Thymus (tissue), 11 donors: ENCODE measurements at regions not wholly inside any gene's neighbourhood (a gene's known extent, or its start where the extent isn't known, plus 50 kb on each side); places are given as distances from the start of the nearest gene placed in this dataset.

Experiments used
- DNase-seq, 9 donors: peaks; one replicate each; pipeline ENCODE4 v3.0.0-alpha.2; 2013; ENCODE audit warnings: low spot score in 9 of 9, low read depth in 6 of 9, missing footprints in 1 of 9
- H3K27ac ChIP-seq, 2 donors: one replicate each; pipeline ENCODE4 v1.5.1; 2013; ENCODE audit warnings: control low read depth in 1 of 2, low read depth in 1 of 2, low read length in 1 of 2, mild to moderate bottlenecking in 1 of 2, moderate library complexity in 1 of 2
- H3K27me3 ChIP-seq, 2 donors: one replicate each; pipeline ENCODE4 v1.5.1; 2013; ENCODE audit warnings: low read length in 1 of 2; ENCODE audit not compliant: control insufficient read depth in 2 of 2, insufficient read depth in 1 of 2
- H3K36me3 ChIP-seq, 2 donors: one replicate each; pipeline ENCODE4 v1.5.1; 2013; ENCODE audit warnings: low read length in 1 of 2, mild to moderate bottlenecking in 1 of 2, moderate library complexity in 1 of 2; ENCODE audit not compliant: control insufficient read depth in 2 of 2, insufficient read depth in 2 of 2
- H3K4me1 ChIP-seq, 2 donors: one replicate each; pipeline ENCODE4 v1.5.1; 2013; ENCODE audit warnings: low read length in 2 of 2; ENCODE audit not compliant: control insufficient read depth in 2 of 2, insufficient read depth in 2 of 2
- H3K4me3 ChIP-seq, 2 donors: one replicate each; pipeline ENCODE4 v1.5.1; 2013; ENCODE audit warnings: low read length in 2 of 2, control low read depth in 1 of 2, mild to moderate bottlenecking in 1 of 2
- H3K9me3 ChIP-seq, 2 donors: one replicate each; pipeline ENCODE4 v1.5.1; 2013; ENCODE audit warnings: low read length in 1 of 2, mild to moderate bottlenecking in 1 of 2; ENCODE audit not compliant: control insufficient read depth in 2 of 2, insufficient read depth in 1 of 2
- WGBS: extraction: QIAGEN DNeasy Blood & Tissue Kit; methylation state at CpG from one replicate; pipeline ENCODE4 v1.1.7; 2013; 5-methylcytosine and 5-hydroxymethylcytosine counted together
- donor health status: healthy.

- DNase-seq = no peak
- 87% methylated on average over 2 of the region's 2 CpGs for WGBS
These were observed 860.4 kb downstream of the EPHA7 start for GRCh38 chr6:92559003-92559402.

GRCh38 chr6:92550501-92550900 lies 868.9 kb downstream of the EPHA7 start:
- 45% methylated on average over 1 of the region's 1 CpG for WGBS
- Histone ChIP-seq H3K27me3 (no peaks in the 10 kb centered on the region), H3K4me3 (no peak overlapping the region), H3K9me3 (no peaks in the 10 kb centered on the region), H3K4me1 (no peaks in the 10 kb centered on the region), H3K27ac (no peak overlapping the region), H3K36me3 (no peaks in the 10 kb centered on the region)
- no peak for DNase-seq

More at GRCh38 chr6:92559003-92559402, 860.4 kb downstream of the EPHA7 start:
- Histone ChIP-seq H3K36me3 (no peaks in the 10 kb centered on the region), H3K27me3 (no peaks in the 10 kb centered on the region), H3K9me3 (no peaks in the 10 kb centered on the region), H3K4me3 (no peak overlapping the region), H3K4me1 (no peaks in the 10 kb centered on the region), H3K27ac (no peak overlapping the region)

DNA sequence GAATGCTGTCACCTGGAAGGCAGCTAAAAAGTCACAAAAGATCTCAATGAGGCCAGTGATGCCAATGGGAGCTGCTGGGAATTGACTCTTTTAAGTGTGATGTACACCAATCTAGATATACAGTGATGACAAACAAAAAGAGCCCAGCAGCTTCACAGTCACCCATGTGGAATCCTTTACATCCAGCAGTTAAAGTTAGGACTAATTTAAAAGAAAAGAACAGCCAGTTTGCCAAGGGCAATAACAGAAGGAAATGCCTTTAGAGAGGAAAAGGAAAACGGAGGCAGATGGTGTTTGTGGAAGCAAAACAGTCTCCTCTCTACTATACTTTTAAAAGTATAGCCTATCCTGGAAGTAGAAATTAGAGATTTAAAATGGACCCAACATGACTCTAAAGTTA lies 873.5 kb downstream of the EPHA7 start:
- WGBS = 23% methylated on average over 1 of the region's 1 CpG

DNA sequence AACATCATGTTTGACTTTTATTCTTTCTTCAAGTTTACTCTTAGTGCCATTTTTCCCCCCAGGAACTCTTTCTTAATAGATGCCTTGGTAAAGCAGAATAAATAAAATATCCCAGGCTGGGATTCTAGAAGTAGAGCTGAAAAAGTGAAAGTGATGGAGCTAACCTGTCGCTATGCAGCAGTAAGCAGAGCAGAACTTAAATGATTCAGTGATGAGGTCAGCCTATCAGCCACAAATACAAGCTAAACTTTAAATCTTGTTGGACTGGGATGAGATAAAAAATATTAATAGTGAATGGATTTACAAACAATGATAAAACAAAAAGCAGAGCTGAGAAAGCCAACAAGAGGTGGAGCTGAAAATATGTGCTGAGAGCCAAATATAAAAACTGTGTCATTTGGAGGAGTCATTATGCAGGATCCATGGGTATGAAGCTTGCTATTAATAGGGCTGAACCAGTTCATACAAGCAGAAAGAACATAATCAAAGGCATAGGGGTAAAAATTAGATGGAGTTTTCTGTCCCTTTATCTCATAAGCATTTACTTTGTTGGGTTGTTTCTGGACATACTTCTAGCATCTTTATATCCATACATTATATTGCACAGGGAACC lies 877.8 kb downstream of the EPHA7 start:
- H3K4me3 ChIP-seq = no peak overlapping the region
- H3K27ac ChIP-seq = no peak overlapping the region
- no peaks in the 10 kb centered on the region for H3K9me3 ChIP-seq
- H3K27me3 ChIP-seq = no peaks in the 10 kb centered on the region
- H3K4me1 ChIP-seq = no peaks in the 10 kb centered on the region
- no peak for DNase-seq
- H3K36me3 ChIP-seq = no peaks in the 10 kb centered on the region
- 97% methylated on average over 1 of the region's 1 CpG for WGBS

More for the DNA sequence above, 873.5 kb downstream of the EPHA7 start:
- no peak overlapping the region for H3K4me3 ChIP-seq
- DNase-seq = no peak
- no peaks in the 10 kb centered on the region for H3K36me3 ChIP-seq
- H3K27me3 ChIP-seq = no peaks in the 10 kb centered on the region
- no peak overlapping the region for H3K27ac ChIP-seq
- H3K4me1 ChIP-seq = no peaks in the 10 kb centered on the region
- no peaks in the 10 kb centered on the region for H3K9me3 ChIP-seq

DNA sequence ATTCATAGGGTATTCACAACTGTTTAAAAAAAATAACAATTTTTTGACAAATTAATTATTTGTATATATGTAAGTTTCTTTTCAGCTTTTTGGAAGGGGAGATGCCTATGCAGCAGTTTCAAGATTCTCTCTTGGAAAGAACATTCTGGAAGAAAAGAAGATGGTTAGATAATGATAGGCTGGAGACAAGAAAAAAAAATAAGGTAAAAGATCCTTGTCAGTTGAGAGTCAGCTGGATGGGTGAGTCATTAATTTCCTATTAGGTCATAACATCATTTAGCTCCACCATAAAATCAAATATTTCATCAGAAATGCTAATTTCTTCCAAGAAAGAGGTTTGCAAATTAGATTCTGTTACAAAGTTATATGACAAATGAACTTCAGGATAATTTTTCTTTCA lies 880.4 kb downstream of the EPHA7 start:
- Histone ChIP-seq H3K4me1 (no peaks in the 10 kb centered on the region), H3K27ac (no peak overlapping the region), H3K36me3 (no peaks in the 10 kb centered on the region), H3K27me3 (no peaks in the 10 kb centered on the region), H3K9me3 (no peaks in the 10 kb centered on the region), H3K4me3 (no peak overlapping the region)
- no peak for DNase-seq

GRCh38 chr6:92538275-92538674 lies 881.1 kb downstream of the EPHA7 start:
- no peaks in the 10 kb centered on the region for H3K4me1 ChIP-seq
- no peak for DNase-seq

DNA sequence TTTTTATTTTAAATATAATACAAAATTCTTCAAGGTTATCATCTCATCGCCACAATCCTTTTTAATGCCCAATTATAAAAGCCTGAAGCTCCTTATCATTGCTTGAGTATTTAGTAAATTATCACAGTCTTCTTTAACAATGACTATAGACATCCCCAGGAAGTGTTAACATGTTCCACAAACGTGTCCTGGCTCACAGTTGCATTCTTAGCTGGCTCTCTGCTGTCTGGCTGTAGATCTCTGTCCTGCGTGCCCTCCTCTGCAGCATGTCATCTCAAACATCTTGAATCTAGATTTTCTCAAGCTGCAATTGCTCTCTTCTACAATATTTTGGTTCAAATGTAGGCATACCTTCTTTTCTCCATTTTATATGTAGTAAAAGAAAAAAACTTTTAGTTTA lies 885.2 kb downstream of the EPHA7 start:
- no peak for DNase-seq
- Histone ChIP-seq H3K9me3 (no peaks in the 10 kb centered on the region), H3K27ac (no peak overlapping the region), H3K4me1 (no peaks in the 10 kb centered on the region), H3K27me3 (no peaks in the 10 kb centered on the region), H3K4me3 (no peak overlapping the region), H3K36me3 (no peaks in the 10 kb centered on the region)
- WGBS = 76% methylated on average over 3 of the region's 3 CpGs

More at GRCh38 chr6:92538275-92538674, 881.1 kb downstream of the EPHA7 start:
- Histone ChIP-seq H3K27ac (no peak overlapping the region), H3K36me3 (no peaks in the 10 kb centered on the region), H3K27me3 (no peaks in the 10 kb centered on the region), H3K4me3 (no peak overlapping the region), H3K9me3 (no peaks in the 10 kb centered on the region)
- WGBS = 15% methylated on average over 1 of the region's 1 CpG

GRCh38 chr6:92522589-92522988 lies 896.8 kb downstream of the EPHA7 start:
- Histone ChIP-seq H3K27me3 (no peaks in the 10 kb centered on the region), H3K36me3 (no peaks in the 10 kb centered on the region), H3K9me3 (peaks cover 0 to 7% of the 10 kb centered on the region in 2 donors), H3K4me1 (no peaks in the 10 kb centered on the region), H3K4me3 (no peak overlapping the region), H3K27ac (no peak overlapping the region)
- 86% methylated on average over 2 of the region's 2 CpGs for WGBS
- DNase-seq = no peak

- Histone ChIP-seq H3K4me1 (no peaks in the 10 kb centered on the region), H3K27ac (no peak overlapping the region), H3K27me3 (no peaks in the 10 kb centered on the region), H3K36me3 (no peaks in the 10 kb centered on the region), H3K4me3 (no peak overlapping the region), H3K9me3 (peaks cover 0 to 5% of the 10 kb centered on the region in 2 donors)
- no peak for DNase-seq
- 99% methylated on average over 1 of the region's 1 CpG for WGBS
These were observed 897.8 kb downstream of the EPHA7 start for GRCh38 chr6:92521553-92521952.
